ENCODE measurements at regions not wholly inside any gene's neighbourhood (a gene's known extent, or its start where the extent isn't known, plus 50 kb on each side); places are given as distances from the start of the nearest gene placed in this dataset.

- H3K4me1 Mint-ChIP-seq (ENCODE audit: unreplicated experiment), result peaks cover 13% of the 10 kb centered on the region
- H3K36me3 Mint-ChIP-seq (ENCODE audit: unreplicated experiment), result no peaks in the 10 kb centered on the region
- no peak overlapping the region for H3K4me3 Mint-ChIP-seq (ENCODE audit: unreplicated experiment)
- no peak overlapping the region for H3K27ac Mint-ChIP-seq (ENCODE audit: unreplicated experiment)
- TF ChIP-seq CTCF (IDR thresholded peaks at IDR 0.05), result no peak
- no peaks in the 10 kb centered on the region for H3K27me3 Mint-ChIP-seq (ENCODE audit: unreplicated experiment)
- H3K9me3 Mint-ChIP-seq (ENCODE audit: unreplicated experiment), result no peaks in the 10 kb centered on the region
- DNase-seq (ENCODE audit: extremely low spot score, unreplicated experiment), result no peak
Measured at GRCh38 chr5:145678255-145678654, 156.9 kb downstream of the PRELID2 start.

- Mint-ChIP-seq H3K36me3 (ENCODE audit: unreplicated experiment) (peaks cover 1% of the 10 kb centered on the region), H3K27ac (ENCODE audit: unreplicated experiment) (no peak overlapping the region), H3K4me1 (ENCODE audit: unreplicated experiment) (no peaks in the 10 kb centered on the region), H3K4me3 (ENCODE audit: unreplicated experiment) (no peak overlapping the region), H3K9me3 (ENCODE audit: unreplicated experiment) (no peaks in the 10 kb centered on the region), H3K27me3 (ENCODE audit: unreplicated experiment) (no peaks in the 10 kb centered on the region)
- DNase-seq (ENCODE audit: extremely low spot score, unreplicated experiment), result no peak
- TF ChIP-seq CTCF (IDR thresholded peaks at IDR 0.05), result no peak
Measured at GRCh38 chr5:145673786-145674185, 161.4 kb downstream of the PRELID2 start.

- Mint-ChIP-seq H3K4me1 (ENCODE audit: unreplicated experiment) (no peaks in the 10 kb centered on the region), H3K9me3 (ENCODE audit: unreplicated experiment) (no peaks in the 10 kb centered on the region), H3K27ac (ENCODE audit: unreplicated experiment) (no peak overlapping the region), H3K36me3 (ENCODE audit: unreplicated experiment) (peaks cover 1% of the 10 kb centered on the region), H3K4me3 (ENCODE audit: unreplicated experiment) (no peak overlapping the region), H3K27me3 (ENCODE audit: unreplicated experiment) (no peaks in the 10 kb centered on the region)
- no peak for TF ChIP-seq CTCF (IDR thresholded peaks at IDR 0.05)
- no peak for DNase-seq (ENCODE audit: extremely low spot score, unreplicated experiment)
Measured at GRCh38 chr5:145668714-145669113, 166.4 kb downstream of the PRELID2 start.

- peaks cover 1% of the 10 kb centered on the region for H3K36me3 Mint-ChIP-seq (ENCODE audit: unreplicated experiment)
- no peak overlapping the region for H3K27ac Mint-ChIP-seq (ENCODE audit: unreplicated experiment)
- H3K27me3 Mint-ChIP-seq (ENCODE audit: unreplicated experiment), result no peaks in the 10 kb centered on the region
- TF ChIP-seq CTCF (IDR thresholded peaks at IDR 0.05), result no peak
- H3K4me1 Mint-ChIP-seq (ENCODE audit: unreplicated experiment), result no peaks in the 10 kb centered on the region
- no peaks in the 10 kb centered on the region for H3K9me3 Mint-ChIP-seq (ENCODE audit: unreplicated experiment)
- DNase-seq (ENCODE audit: extremely low spot score, unreplicated experiment), result no peak
- no peak overlapping the region for H3K4me3 Mint-ChIP-seq (ENCODE audit: unreplicated experiment)
Measured at GRCh38 chr5:145667742-145668141, 167.4 kb downstream of the PRELID2 start.

- H3K4me3 Mint-ChIP-seq (ENCODE audit: unreplicated experiment), result no peak overlapping the region
- no peak overlapping the region for H3K27ac Mint-ChIP-seq (ENCODE audit: unreplicated experiment)
- no peak for TF ChIP-seq CTCF (IDR thresholded peaks at IDR 0.05)
- no peak for DNase-seq (ENCODE audit: extremely low spot score, unreplicated experiment)
- H3K36me3 Mint-ChIP-seq (ENCODE audit: unreplicated experiment), result peaks cover 1% of the 10 kb centered on the region
- no peaks in the 10 kb centered on the region for H3K9me3 Mint-ChIP-seq (ENCODE audit: unreplicated experiment)
- no peaks in the 10 kb centered on the region for H3K27me3 Mint-ChIP-seq (ENCODE audit: unreplicated experiment)
- no peaks in the 10 kb centered on the region for H3K4me1 Mint-ChIP-seq (ENCODE audit: unreplicated experiment)
Measured at GRCh38 chr5:145666591-145666990, 168.6 kb downstream of the PRELID2 start.
